ENCODE measurements at regions not wholly inside any gene's neighbourhood (a gene's known extent, or its start where the extent isn't known, plus 50 kb on each side); places are given as distances from the start of the nearest gene placed in this dataset.
"Not testable (repeated sequence)": the region's sequence is repeated elsewhere in the genome, so short reads cannot be mapped to it uniquely, and the experiment has no call there.

DNA sequence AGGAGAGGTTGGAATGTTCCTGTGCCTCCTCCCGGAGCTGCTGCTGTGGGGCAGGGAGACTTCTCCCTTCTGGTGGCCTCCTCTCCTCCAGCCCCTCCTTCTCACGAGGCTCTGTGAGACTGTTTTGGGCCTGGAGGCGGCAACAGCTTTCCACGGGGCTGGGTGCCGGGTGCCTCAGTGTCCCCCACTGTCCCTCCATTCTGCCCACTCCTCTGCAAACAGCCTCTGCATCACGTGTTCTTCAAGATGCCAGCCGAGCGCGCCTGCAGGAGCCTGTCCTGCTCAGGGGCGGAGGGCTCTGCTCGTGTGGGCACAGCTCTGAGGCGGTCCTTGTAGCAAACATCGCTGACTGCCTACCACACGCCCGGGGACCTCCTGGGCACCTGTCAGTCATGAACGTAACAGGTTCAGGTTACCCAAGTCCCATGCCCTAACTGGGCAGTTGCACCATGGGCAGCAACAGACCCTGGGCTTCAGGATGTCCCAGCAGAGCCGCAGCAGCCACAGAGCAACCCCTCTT is 70.8 kb downstream of the RRM2 start:
- Mint-ChIP-seq H3K27ac (no peak overlapping the region), H3K4me3 (no peak overlapping the region), H3K4me1 (peaks cover 0 to 4% of the 10 kb centered on the region in 2 donors), H3K36me3 (peaks cover 0 to 6% (median 0%) of the 10 kb centered on the region in 3 donors), H3K9me3 (peaks cover 0 to 3% (median 0%) of the 10 kb centered on the region in 6 donors), H3K27me3 (ENCODE audit: low read depth in 3 of 3) (peaks cover 0 to 17% (median 6%) of the 10 kb centered on the region in 3 donors)
- DNase-seq = no peak

- no peak for DNase-seq
- Mint-ChIP-seq H3K4me1 (peaks cover 0 to 4% of the 10 kb centered on the region in 2 donors), H3K36me3 (peaks cover 0 to 13% (median 4%) of the 10 kb centered on the region in 3 donors), H3K4me3 (no peak overlapping the region), H3K27me3 (ENCODE audit: low read depth in 3 of 3) (peaks cover 0 to 17% (median 6%) of the 10 kb centered on the region in 3 donors), H3K9me3 (peaks cover 0 to 3% (median 0%) of the 10 kb centered on the region in 6 donors), H3K27ac (peak overlapping the region in 1 of 6 donors; percentile 34)
Observed at GRCh38 chr2:10193851-10194820, 71.6 kb downstream of the RRM2 start.

DNA sequence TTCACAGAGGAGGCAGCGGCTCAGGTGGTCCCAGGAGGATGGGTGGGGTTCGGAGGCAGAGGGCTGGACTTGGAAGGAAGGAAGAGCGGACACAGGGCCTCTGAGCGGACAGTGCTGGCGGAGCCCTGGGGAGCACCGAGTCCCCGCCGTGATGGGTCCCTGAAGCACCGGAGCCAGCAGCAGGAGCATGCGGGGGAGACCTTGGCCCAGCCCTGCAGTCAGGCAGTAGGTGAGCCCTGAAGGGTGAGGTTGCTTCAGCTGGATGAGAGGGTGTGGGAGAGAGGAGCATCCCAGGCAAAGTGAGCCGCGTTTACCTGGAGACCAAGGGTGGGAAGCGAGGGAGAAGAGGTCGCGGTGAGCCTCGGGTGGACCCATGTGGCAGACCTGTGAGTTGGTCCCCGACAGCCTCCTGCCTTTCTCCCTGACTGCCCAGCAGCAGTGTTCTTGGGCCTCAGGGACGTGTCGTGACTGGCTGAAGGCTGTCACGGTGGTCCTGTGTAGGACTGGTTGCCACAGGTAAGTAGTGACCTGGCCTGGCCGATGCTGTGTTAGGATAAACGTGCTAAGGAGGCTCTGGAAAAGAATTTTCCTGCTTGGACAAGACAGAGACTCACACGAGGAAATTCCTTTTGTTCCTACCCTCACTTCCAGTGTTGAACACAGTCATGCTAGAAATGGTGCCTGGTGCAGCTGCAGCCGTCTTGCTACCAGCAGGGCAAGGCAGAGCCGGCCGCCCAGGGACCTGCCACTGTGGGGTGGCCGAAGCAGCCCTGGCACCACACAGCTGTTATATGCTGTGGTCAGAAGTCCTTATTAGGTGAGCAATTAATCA is 73.0 kb downstream of the RRM2 start:
- Mint-ChIP-seq H3K27ac (no peak overlapping the region), H3K27me3 (ENCODE audit: low read depth in 3 of 3) (peaks cover 0 to 8% (median 1%) of the 10 kb centered on the region in 3 donors), H3K36me3 (peaks cover 0 to 9% (median 5%) of the 10 kb centered on the region in 3 donors), H3K4me1 (peaks cover 0 to 1% of the 10 kb centered on the region in 2 donors), H3K9me3 (no peaks in the 10 kb centered on the region), H3K4me3 (no peak overlapping the region)
- DNase-seq = no peak

DNA sequence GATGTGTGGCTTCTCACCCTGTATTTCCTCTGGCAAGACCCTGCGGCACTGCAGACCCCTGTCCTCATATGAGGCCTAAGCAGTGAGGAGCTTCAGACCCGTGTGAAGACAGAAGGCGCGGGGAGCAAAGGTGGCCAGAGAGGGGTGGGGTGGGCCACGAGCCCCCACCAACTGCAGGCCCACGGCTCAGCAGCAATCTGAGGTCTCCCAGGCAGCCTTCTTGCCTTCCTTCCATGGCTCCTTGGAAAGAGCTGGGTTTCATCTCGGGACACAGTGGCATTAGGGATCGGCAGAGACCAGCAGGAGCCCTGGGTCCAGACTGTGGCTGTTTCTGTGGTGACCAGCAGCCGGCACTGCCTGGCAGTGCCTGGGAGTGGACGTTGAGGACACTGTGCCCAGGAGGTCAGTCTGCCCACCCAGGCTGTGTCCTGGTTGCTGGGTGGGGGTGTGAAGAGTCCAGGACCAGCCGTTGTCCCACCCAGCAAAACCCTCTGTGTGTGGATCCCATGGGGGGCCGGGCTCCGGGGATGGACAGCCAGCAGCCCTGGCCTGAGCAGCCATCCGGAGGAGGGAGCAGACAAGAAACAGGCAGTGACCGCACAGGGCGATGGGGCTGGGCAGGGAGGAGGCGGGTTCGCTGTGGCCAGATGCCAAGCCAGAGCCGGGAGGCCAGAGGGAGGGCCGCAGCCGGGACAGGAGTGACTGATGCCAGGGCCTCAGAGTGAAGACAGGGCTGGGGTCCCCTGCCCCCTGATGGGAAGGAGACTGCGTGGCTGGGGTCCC is 73.8 kb downstream of the RRM2 start:
- Mint-ChIP-seq H3K4me1 (no peaks in the 10 kb centered on the region), H3K27ac (no peak overlapping the region), H3K9me3 (no peaks in the 10 kb centered on the region), H3K36me3 (peaks cover 0 to 8% (median 5%) of the 10 kb centered on the region in 3 donors), H3K27me3 (ENCODE audit: low read depth in 3 of 3) (peaks cover 0 to 1% (median under 1%) of the 10 kb centered on the region in 3 donors), H3K4me3 (no peak overlapping the region)
- no peak for DNase-seq

GRCh38 chr2:10196948-10197696 is 74.6 kb downstream of the RRM2 start:
- no peak overlapping the region for H3K27ac Mint-ChIP-seq
- no peak overlapping the region for H3K4me3 Mint-ChIP-seq
- no peak for DNase-seq
- peaks cover 0 to 8% (median 5%) of the 10 kb centered on the region in 3 donors for H3K36me3 Mint-ChIP-seq
- no peaks in the 10 kb centered on the region for H3K4me1 Mint-ChIP-seq
- no peaks in the 10 kb centered on the region for H3K9me3 Mint-ChIP-seq
- H3K27me3 Mint-ChIP-seq (ENCODE audit: low read depth in 3 of 3) = peaks cover 0 to 1% (median 0%) of the 10 kb centered on the region in 3 donors

- H3K27me3 Mint-ChIP-seq (ENCODE audit: low read depth in 3 of 3) = peaks cover 0 to 3% (median 1%) of the 10 kb centered on the region in 3 donors
- H3K36me3 Mint-ChIP-seq = peaks cover 0 to 12% (median 5%) of the 10 kb centered on the region in 3 donors
- H3K9me3 Mint-ChIP-seq = no peaks in the 10 kb centered on the region
- H3K4me1 Mint-ChIP-seq = no peaks in the 10 kb centered on the region
- no peak overlapping the region for H3K4me3 Mint-ChIP-seq
- DNase-seq = no peak
- H3K27ac Mint-ChIP-seq = no peak overlapping the region
Observed at GRCh38 chr2:10197697-10198076, 75.1 kb downstream of the RRM2 start.

- DNase-seq; H3K27me3 Mint-ChIP-seq (ENCODE audit: low read depth in 3 of 3); H3K4me1 Mint-ChIP-seq; H3K27ac Mint-ChIP-seq; H3K4me3 Mint-ChIP-seq; H3K9me3 Mint-ChIP-seq: not testable (repeated sequence)
- H3K36me3 Mint-ChIP-seq = peaks cover 0 to 13% (median 5%) of the 10 kb centered on the region in 3 donors
Observed at GRCh38 chr2:10198482-10198881, 75.9 kb downstream of the RRM2 start.

GRCh38 chr2:10201201-10201600 is 78.7 kb downstream of the RRM2 start:
- no peak for DNase-seq
- no peak overlapping the region for H3K27ac Mint-ChIP-seq
- peaks cover 0 to 17% (median 5%) of the 10 kb centered on the region in 3 donors for H3K36me3 Mint-ChIP-seq
- no peaks in the 10 kb centered on the region for H3K9me3 Mint-ChIP-seq
- no peaks in the 10 kb centered on the region for H3K4me1 Mint-ChIP-seq
- no peak overlapping the region for H3K4me3 Mint-ChIP-seq
- peaks cover 0 to 3% (median 0%) of the 10 kb centered on the region in 3 donors for H3K27me3 Mint-ChIP-seq (ENCODE audit: low read depth in 3 of 3)

GRCh38 chr2:10202131-10202665 is 79.7 kb downstream of the RRM2 start:
- Mint-ChIP-seq H3K27me3 (ENCODE audit: low read depth in 3 of 3) (peaks cover 0 to 3% (median 0%) of the 10 kb centered on the region in 3 donors), H3K4me1 (no peaks in the 10 kb centered on the region), H3K9me3 (no peaks in the 10 kb centered on the region), H3K4me3 (no peak overlapping the region), H3K36me3 (peaks cover 0 to 22% (median 5%) of the 10 kb centered on the region in 3 donors), H3K27ac (peak overlapping the region in 1 of 6 donors; percentile 3)
- no peak for DNase-seq

DNA sequence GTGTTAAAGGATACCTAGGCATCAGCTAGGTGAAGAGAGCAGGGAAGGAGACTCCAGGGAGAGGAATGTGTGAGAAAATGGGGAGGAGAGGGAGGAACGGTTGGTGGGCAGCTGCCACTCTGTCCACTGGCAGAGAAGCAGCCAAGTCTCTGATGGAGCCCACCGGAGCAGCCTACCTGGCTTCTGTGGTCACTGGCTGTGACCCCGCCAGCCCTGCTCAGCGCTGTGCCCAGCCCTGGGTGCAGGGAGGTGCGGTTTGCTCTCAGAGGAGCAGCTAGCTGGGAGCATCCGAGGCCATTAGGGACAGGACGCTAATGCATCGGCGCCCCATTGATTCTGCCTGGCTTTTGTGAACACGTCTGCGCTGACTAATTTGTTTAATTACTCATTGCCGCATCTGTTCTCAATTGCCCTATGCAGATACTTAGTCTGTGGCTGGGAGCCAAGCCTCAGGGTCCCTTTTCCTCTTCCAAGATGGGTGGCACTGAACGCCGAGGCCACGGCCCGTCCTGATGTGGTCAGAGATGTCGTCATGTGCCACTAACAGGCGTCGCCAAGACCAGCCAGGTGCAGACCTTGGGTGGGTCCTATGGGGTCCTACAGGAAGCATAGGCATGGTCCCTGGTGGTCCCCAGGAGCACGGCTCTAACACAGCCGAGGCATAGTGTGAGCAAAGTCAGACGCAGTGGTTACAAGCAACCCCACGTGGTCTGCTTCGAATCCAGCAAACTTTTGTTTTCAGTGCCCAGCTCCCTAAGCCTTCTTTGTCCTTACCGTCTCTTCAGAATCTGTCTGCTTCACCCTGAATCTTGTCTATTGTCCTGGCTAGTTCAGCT is 82.0 kb downstream of the RRM2 start:
- no peak overlapping the region for H3K4me3 Mint-ChIP-seq
- DNase-seq = no peak
- H3K4me1 Mint-ChIP-seq = no peaks in the 10 kb centered on the region
- no peaks in the 10 kb centered on the region for H3K9me3 Mint-ChIP-seq
- peaks cover 0 to 14% (median 0%) of the 10 kb centered on the region in 3 donors for H3K36me3 Mint-ChIP-seq
- H3K27me3 Mint-ChIP-seq (ENCODE audit: low read depth in 3 of 3) = peaks cover 0 to 3% (median 0%) of the 10 kb centered on the region in 3 donors
- no peak overlapping the region for H3K27ac Mint-ChIP-seq

- H3K27ac Mint-ChIP-seq = no peak overlapping the region
Observed at GRCh38 chr2:10205162-10205475, 82.6 kb downstream of the RRM2 start.

GRCh38 chr2:10208736-10209135 is 86.2 kb downstream of the RRM2 start:
- Mint-ChIP-seq H3K9me3 (no peaks in the 10 kb centered on the region), H3K4me1 (no peaks in the 10 kb centered on the region), H3K27ac (no peak overlapping the region), H3K27me3 (ENCODE audit: low read depth in 3 of 3) (peaks cover 0 to 2% (median 0%) of the 10 kb centered on the region in 3 donors), H3K4me3 (no peak overlapping the region), H3K36me3 (peaks cover 0 to 13% (median 0%) of the 10 kb centered on the region in 3 donors)
- no peak for DNase-seq

More at GRCh38 chr2:10205162-10205475, 82.6 kb downstream of the RRM2 start:
- Mint-ChIP-seq H3K9me3 (no peaks in the 10 kb centered on the region), H3K4me3 (no peak overlapping the region), H3K36me3 (peaks cover 0 to 14% (median 0%) of the 10 kb centered on the region in 3 donors), H3K4me1 (no peaks in the 10 kb centered on the region), H3K27me3 (ENCODE audit: low read depth in 3 of 3) (peaks cover 0 to 3% (median 0%) of the 10 kb centered on the region in 3 donors)
- DNase-seq = no peak
